HG03060 (cell line): ENCODE measurements at regions not wholly inside any gene's neighbourhood (a gene's known extent, or its start where the extent isn't known, plus 50 kb on each side); places are given as distances from the start of the nearest gene placed in this dataset.

Source experiments
- ATAC-seq: cut with Tn5 transposase; IDR thresholded peaks from one replicate; pipeline ENCODE4 v1.9.1; 2021; ENCODE audit warnings: low read depth, moderate number of reproducible peaks; ENCODE audit not compliant: unreplicated experiment

- ATAC-seq = no peak
Observed at GRCh38 chr18:42258301-42258965, 303.4 kb downstream of the PIK3C3 start.

GRCh38 chr18:42261731-42262130, 306.7 kb downstream of the PIK3C3 start:
- no peak for ATAC-seq

- ATAC-seq = no peak
Observed at GRCh38 chr18:42264497-42264896, 309.5 kb downstream of the PIK3C3 start.

GRCh38 chr18:42268186-42268725, 313.2 kb downstream of the PIK3C3 start:
- ATAC-seq = no peak

GRCh38 chr18:42268798-42269197, 313.8 kb downstream of the PIK3C3 start:
- ATAC-seq = no peak

- no peak for ATAC-seq
Observed at GRCh38 chr18:42271647-42272414, 316.8 kb downstream of the PIK3C3 start.

- ATAC-seq = no peak
Observed at GRCh38 chr18:42274488-42275137, 319.6 kb downstream of the PIK3C3 start.

GRCh38 chr18:42275138-42275535, 320.1 kb downstream of the PIK3C3 start:
- ATAC-seq = no peak

- ATAC-seq = no peak
Observed at GRCh38 chr18:42275949-42276730, 321.1 kb downstream of the PIK3C3 start.

- ATAC-seq = no peak
Observed at GRCh38 chr18:42281124-42281523, 326.1 kb downstream of the PIK3C3 start.

GRCh38 chr18:42281851-42282250, 326.8 kb downstream of the PIK3C3 start:
- ATAC-seq = no peak

- no peak for ATAC-seq
Observed at GRCh38 chr18:42287047-42287446, 332.0 kb downstream of the PIK3C3 start.

GRCh38 chr18:42288129-42288528, 333.1 kb downstream of the PIK3C3 start:
- ATAC-seq = no peak

- no peak for ATAC-seq
Observed at GRCh38 chr18:42289526-42289925, 334.5 kb downstream of the PIK3C3 start.

- no peak for ATAC-seq
Observed at GRCh38 chr18:42290318-42291307, 335.6 kb downstream of the PIK3C3 start.

GRCh38 chr18:42292654-42293053, 337.6 kb downstream of the PIK3C3 start:
- no peak for ATAC-seq

GRCh38 chr18:42296192-42296591, 341.2 kb downstream of the PIK3C3 start:
- no peak for ATAC-seq

- no peak for ATAC-seq
Observed at GRCh38 chr18:42296723-42297122, 341.7 kb downstream of the PIK3C3 start.
